ENCODE measurements at regions not wholly inside any gene's neighbourhood (a gene's known extent, or its start where the extent isn't known, plus 50 kb on each side); places are given as distances from the start of the nearest gene placed in this dataset.

GRCh38 chr5:54754420-54754819, 231.0 kb downstream of the ESM1 start:
- intact Hi-C loops (cut with DNase I), result no loop called here
- no peak for ATAC-seq

GRCh38 chr5:54753753-54754152, 231.6 kb downstream of the ESM1 start:
- Histone ChIP-seq H3K27me3 (no peaks in the 10 kb centered on the region), H3K9me3 (no peaks in the 10 kb centered on the region), H3K27ac (no peak overlapping the region), H3K4me3 (no peak overlapping the region), H3K4me1 (no peaks in the 10 kb centered on the region), H3K36me3 (no peaks in the 10 kb centered on the region)
- TF ChIP-seq POLR2A (IDR thresholded peaks at IDR 0.05) (no peak), CTCF (IDR thresholded peaks at IDR 0.05) (no peak)
- DNase-seq, result no peak
- 100% methylated on average over 1 of the region's 1 CpG for WGBS (ENCODE audit: insufficient coverage, low coverage, low lambda C conversion rate, missing lambda C conversion rate)
- no peak for ATAC-seq
- intact Hi-C loops (cut with DNase I), result no loop called here

More at GRCh38 chr5:54754420-54754819, 231.0 kb downstream of the ESM1 start:
- H3K9me3 ChIP-seq, result no peaks in the 10 kb centered on the region
- no peaks in the 10 kb centered on the region for H3K4me1 ChIP-seq
- TF ChIP-seq CTCF (IDR thresholded peaks at IDR 0.05) (no peak), POLR2A (IDR thresholded peaks at IDR 0.05) (no peak)
- no peaks in the 10 kb centered on the region for H3K36me3 ChIP-seq
- H3K27ac ChIP-seq, result no peak overlapping the region
- no peak overlapping the region for H3K4me3 ChIP-seq
- 77% methylated on average over 7 of the region's 7 CpGs for WGBS (ENCODE audit: insufficient coverage, low coverage, low lambda C conversion rate, missing lambda C conversion rate)
- DNase-seq, result no peak
- no peaks in the 10 kb centered on the region for H3K27me3 ChIP-seq

DNA sequence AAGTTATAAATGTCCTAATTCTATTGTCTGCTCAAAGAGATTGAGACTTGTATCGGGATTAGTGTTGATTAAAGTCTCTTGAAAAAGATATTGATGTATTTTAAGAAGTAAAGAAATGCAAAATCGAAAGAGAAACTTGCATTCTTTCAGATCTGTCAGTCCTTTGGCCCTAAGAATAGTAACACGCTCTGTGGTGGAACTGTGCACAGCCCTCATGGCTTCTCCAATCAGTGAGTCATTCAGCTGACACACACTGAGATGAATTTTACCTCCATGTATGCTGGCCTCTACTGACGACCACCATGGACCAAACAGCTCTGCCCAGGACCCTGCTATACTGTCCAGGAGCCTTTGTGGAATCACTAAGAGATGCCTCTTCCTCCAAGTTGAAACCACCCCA, 232.4 kb downstream of the ESM1 start:
- peak overlapping the region in 1 of 3 donors; percentile 7 for H3K27ac ChIP-seq
- H3K27me3 ChIP-seq, result no peaks in the 10 kb centered on the region
- H3K4me3 ChIP-seq, result no peak overlapping the region
- H3K9me3 ChIP-seq, result no peaks in the 10 kb centered on the region
- intact Hi-C loops (cut with DNase I), result no loop called here
- no peaks in the 10 kb centered on the region for H3K4me1 ChIP-seq
- TF ChIP-seq CTCF (IDR thresholded peaks at IDR 0.05), result no peak
- no peak for TF ChIP-seq POLR2A (IDR thresholded peaks at IDR 0.05)
- ATAC-seq, result peak; percentile 64 to 86 (median 70)
- DNase-seq, result no peak
- H3K36me3 ChIP-seq, result no peaks in the 10 kb centered on the region
- 34% methylated on average over 4 of the region's 4 CpGs for WGBS (ENCODE audit: insufficient coverage, low coverage, low lambda C conversion rate, missing lambda C conversion rate)

DNA sequence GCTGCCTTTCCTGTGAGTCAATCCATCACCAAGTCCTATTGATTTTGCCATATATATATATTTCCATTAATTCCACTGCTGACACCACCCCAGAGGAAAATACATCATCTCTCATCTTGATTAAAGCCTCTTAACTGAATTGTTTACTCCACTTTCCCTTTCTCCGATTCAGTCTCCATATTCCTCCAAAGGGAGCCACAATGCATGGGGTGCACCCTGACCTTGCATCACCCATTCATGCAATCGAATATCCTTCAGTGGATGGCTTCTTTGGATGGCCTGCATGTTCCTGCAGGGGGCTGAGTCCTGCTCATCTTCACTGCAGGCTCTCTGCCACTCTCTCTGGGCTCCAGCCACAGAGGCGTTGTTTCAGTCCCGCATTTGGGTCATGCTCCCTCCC, 231.0 kb downstream of the SNX18 start:
- ATAC-seq (no peak), DNase-seq (no peak)
- Histone ChIP-seq H3K27ac (no peak overlapping the region), H3K4me3 (no peak overlapping the region), H3K9me3 (no peaks in the 10 kb centered on the region), H3K36me3 (no peaks in the 10 kb centered on the region), H3K27me3 (no peaks in the 10 kb centered on the region), H3K4me1 (no peaks in the 10 kb centered on the region)
- TF ChIP-seq POLR2A (IDR thresholded peaks at IDR 0.05) (no peak), CTCF (IDR thresholded peaks at IDR 0.05) (no peak)
- 78% methylated on average over 4 of the region's 4 CpGs for WGBS (ENCODE audit: insufficient coverage, low coverage, low lambda C conversion rate, missing lambda C conversion rate)
- intact Hi-C loops (cut with DNase I), result no loop called here

Data from right lobe of liver (tissue), 6 donors.